SK-N-SH treated with all-trans-retinoic acid at 6 μM for 48 hours (cell line): ENCODE measurements at regions not wholly inside any gene's neighbourhood (a gene's known extent, or its start where the extent isn't known, plus 50 kb on each side); places are given as distances from the start of the nearest gene placed in this dataset.

Experiments
- ATAC-seq: fragments of 200-7000 bp; cut with Tn5 transposase; 3 replicates; pipeline ENCODE4 v1.9.1; 2020; ENCODE audit warnings: mild to moderate bottlenecking, moderate library complexity
- ARNTL ChIP-seq: fragments of 450-650 bp; formaldehyde crosslinking; IDR thresholded peaks from 2 replicates; pipeline ENCODE4 v1.5.0; 2020; ENCODE audit warnings: low read depth, mild to moderate bottlenecking, moderate library complexity, borderline replicate concordance
- BACH2 ChIP-seq: fragments of 250-450 bp; sonication (Bioruptor Pico); IDR thresholded peaks from 2 replicates; pipeline ENCODE4 v1.9.0; 2021; ENCODE audit warnings: mild to moderate bottlenecking, borderline replicate concordance
- CSDC2 ChIP-seq: fragments of 250-450 bp; sonication (Bioruptor Pico); IDR thresholded peaks from 2 replicates; pipeline ENCODE4 v1.5.0; 2020; ENCODE audit warnings: mild to moderate bottlenecking, moderate library complexity
- CSRNP3 ChIP-seq: fragments of 250-450 bp; sonication (Bioruptor Pico); IDR thresholded peaks from 2 replicates; pipeline ENCODE4 v1.5.1; 2021; ENCODE audit warnings: mild to moderate bottlenecking, moderate library complexity
- ESRRG ChIP-seq: fragments of 250-450 bp; sonication (Bioruptor Pico); IDR thresholded peaks from 2 replicates; pipeline ENCODE4 v1.6.1; 2021; ENCODE audit warnings: mild to moderate bottlenecking
- GLIS3 ChIP-seq: fragments of 250-450 bp; sonication (Bioruptor Pico); IDR thresholded peaks from 2 replicates; pipeline ENCODE4 v1.5.0; 2020; ENCODE audit warnings: mild to moderate bottlenecking, moderate library complexity
- ISL1 ChIP-seq: fragments of 250-450 bp; sonication (Bioruptor Pico); IDR thresholded peaks from 2 replicates; pipeline ENCODE4 v2.1.2; 2022; ENCODE audit warnings: mild to moderate bottlenecking, moderate library complexity
- OSR1 ChIP-seq: fragments of 250-450 bp; sonication (Bioruptor Pico); IDR thresholded peaks from 2 replicates; pipeline ENCODE4 v1.8.0; 2022; ENCODE audit warnings: moderate library complexity, mild to moderate bottlenecking, inconsistent platforms
- PATZ1 ChIP-seq: fragments of 250-450 bp; sonication (Bioruptor Pico); IDR thresholded peaks from 2 replicates; pipeline ENCODE4 v1.8.0; 2020; ENCODE audit warnings: mild to moderate bottlenecking, moderate library complexity, borderline replicate concordance
- POU6F1 ChIP-seq: fragments of 250-450 bp; sonication (Bioruptor Pico); IDR thresholded peaks from 2 replicates; pipeline ENCODE4 v1.8.0; 2021; ENCODE audit warnings: low read depth, mild to moderate bottlenecking, moderate library complexity, borderline replicate concordance
- PPARA ChIP-seq: fragments of 250-450 bp; sonication (Bioruptor Pico); IDR thresholded peaks from 2 replicates; pipeline ENCODE4 v1.5.0; 2020; ENCODE audit warnings: mild to moderate bottlenecking, borderline replicate concordance
- RARB ChIP-seq: fragments of 250-450 bp; sonication (Bioruptor Pico); IDR thresholded peaks from 2 replicates; pipeline ENCODE4 v1.8.0; 2021; ENCODE audit warnings: mild to moderate bottlenecking, moderate library complexity
- TCF4 ChIP-seq: fragments of 250-450 bp; sonication (Bioruptor Pico); IDR thresholded peaks from 2 replicates; pipeline ENCODE4 v1.8.0; 2021; ENCODE audit warnings: mild to moderate bottlenecking, moderate library complexity, borderline replicate concordance
- TOX ChIP-seq: fragments of 250-450 bp; sonication (Bioruptor Pico); IDR thresholded peaks from 2 replicates; pipeline ENCODE4 v1.8.0; 2021; ENCODE audit warnings: mild to moderate bottlenecking, moderate library complexity, borderline replicate concordance
- TSHZ2 ChIP-seq: fragments of 250-450 bp; sonication (Bioruptor Pico); IDR thresholded peaks from 2 replicates; pipeline ENCODE4 v1.5.0; 2020; ENCODE audit warnings: mild to moderate bottlenecking, moderate library complexity
- ZC3H10 ChIP-seq: fragments of 250-450 bp; sonication (Bioruptor Pico); IDR thresholded peaks from 2 replicates; pipeline ENCODE4 v1.5.1; 2021; ENCODE audit warnings: mild to moderate bottlenecking, moderate library complexity
- ZFP3 ChIP-seq: fragments of 250-450 bp; sonication (Bioruptor Pico); IDR thresholded peaks from 2 replicates; pipeline ENCODE4 v1.5.0; 2020; ENCODE audit warnings: mild to moderate bottlenecking, moderate library complexity
- ZNF565 ChIP-seq: fragments of 450-650 bp; formaldehyde crosslinking; conservative IDR thresholded peaks from 2 replicates; pipeline ENCODE4 v1.5.0; 2020; ENCODE audit warnings: low read depth, mild to moderate bottlenecking, moderate library complexity
- ZNF70 ChIP-seq: fragments of 450-650 bp; formaldehyde crosslinking; IDR thresholded peaks from 2 replicates; pipeline ENCODE4 v1.5.0; 2020; ENCODE audit warnings: mild to moderate bottlenecking, moderate library complexity
- ZNF8 ChIP-seq: fragments of 450-650 bp; formaldehyde crosslinking; IDR thresholded peaks from 2 replicates; pipeline ENCODE4 v1.5.0; 2020; ENCODE audit warnings: mild to moderate bottlenecking, moderate library complexity

GRCh38 chr1:235011599-235012435, 116.8 kb downstream of the TOMM20 start:
- TF ChIP-seq ZC3H10 (peak; percentile 99), TCF4 (CRISPR knock-in tag) (no peak), OSR1 (no peak), PATZ1 (CRISPR knock-in tag) (peak; percentile 82), TOX (peak; percentile 98), RARB (CRISPR knock-in tag) (peak; percentile 35; the same call in 1 of the 2 replicates), CSDC2 (CRISPR knock-in tag) (0 out of 2 replicates have a peak, but pooled peaks have one; percentile 74), CSRNP3 (CRISPR knock-in tag) (no peak; the same call in 1 of the 2 replicates)
- ATAC-seq = peak; percentile 98

GRCh38 chr1:235011064-235011598, 117.5 kb downstream of the TOMM20 start:
- TF ChIP-seq ZC3H10 (no peak), TCF4 (CRISPR knock-in tag) (no peak), OSR1 (no peak), CSRNP3 (CRISPR knock-in tag) (no peak)
- TF ChIP-seq, all 23 proteins: peak for 0
- ATAC-seq = no peak

GRCh38 chr1:235009561-235010306, 118.9 kb downstream of the TOMM20 start:
- TF ChIP-seq ZFP3 (CRISPR knock-in tag) (no peak), ISL1 (CRISPR knock-in tag) (no peak), GLIS3 (CRISPR knock-in tag) (no peak), TOX (no peak), RARB (CRISPR knock-in tag) (no peak), PPARA (CRISPR knock-in tag) (no peak), ARNTL (no peak), ZNF8 (CRISPR knock-in tag) (no peak), ESRRG (no peak), TCF4 (CRISPR knock-in tag) (no peak), ZNF565 (CRISPR knock-in tag) (no peak), ZC3H10 (no peak), POU6F1 (no peak), ZNF70 (CRISPR knock-in tag) (no peak)
- no peak for ATAC-seq

- no peak for ATAC-seq
- TF ChIP-seq BACH2 (CRISPR knock-in tag) (no peak), POU6F1 (no peak), TSHZ2 (CRISPR knock-in tag) (no peak), OSR1 (no peak), TOX (no peak), ZNF8 (CRISPR knock-in tag) (no peak), ZNF70 (CRISPR knock-in tag) (no peak), ZC3H10 (no peak), CSRNP3 (CRISPR knock-in tag) (no peak), TCF4 (CRISPR knock-in tag) (no peak), ZNF565 (CRISPR knock-in tag) (no peak), PPARA (CRISPR knock-in tag) (no peak)
Measured at GRCh38 chr1:235009074-235009473, 119.6 kb downstream of the TOMM20 start.
